ENCODE measurements at regions not wholly inside any gene's neighbourhood (a gene's known extent, or its start where the extent isn't known, plus 50 kb on each side); places are given as distances from the start of the nearest gene placed in this dataset.
A peak's percentile ranks its signal among the peaks of the same experiment; 100 is the strongest.

GRCh38 chr10:29394321-29394932 is 105.6 kb downstream of the LYZL1 start:
- Histone ChIP-seq H3K27ac (no peak overlapping the region), H3K27me3 (ENCODE audit: insufficient read depth, low read depth, severe bottlenecking) (no peaks in the 10 kb centered on the region), H3K9me3 (ENCODE audit: severe bottlenecking) (no peaks in the 10 kb centered on the region), H3K36me3 (no peaks in the 10 kb centered on the region), H3K4me3 (ENCODE audit: low read depth, low read length) (no peak overlapping the region)
- no peak for DNase-seq
- no peak for TF ChIP-seq CTCF (IDR thresholded peaks at IDR 0.05; ENCODE audit: low read depth, low read length)

- no peaks in the 10 kb centered on the region for H3K36me3 ChIP-seq
- no peak overlapping the region for H3K4me3 ChIP-seq (ENCODE audit: low read depth, low read length)
- no peak overlapping the region for H3K27ac ChIP-seq
- no peak for TF ChIP-seq CTCF (IDR thresholded peaks at IDR 0.05; ENCODE audit: low read depth, low read length)
- no peak for DNase-seq
- no peaks in the 10 kb centered on the region for H3K9me3 ChIP-seq (ENCODE audit: severe bottlenecking)
- H3K27me3 ChIP-seq (ENCODE audit: insufficient read depth, low read depth, severe bottlenecking), result no peaks in the 10 kb centered on the region
Measured at GRCh38 chr10:29395409-29395808, 106.5 kb downstream of the LYZL1 start.

- no peaks in the 10 kb centered on the region for H3K9me3 ChIP-seq (ENCODE audit: severe bottlenecking)
- peak overlapping the region; percentile 25; the same call in 1 of the 2 replicates for H3K4me3 ChIP-seq (ENCODE audit: low read depth, low read length)
- peak; percentile 70 for DNase-seq
- H3K27me3 ChIP-seq (ENCODE audit: insufficient read depth, low read depth, severe bottlenecking), result no peaks in the 10 kb centered on the region
- H3K36me3 ChIP-seq, result no peaks in the 10 kb centered on the region
- H3K27ac ChIP-seq, result peak overlapping the region; percentile 74; the same call in 1 of the 2 replicates
- no peak for TF ChIP-seq CTCF (IDR thresholded peaks at IDR 0.05; ENCODE audit: low read depth, low read length)
Measured at GRCh38 chr10:29397221-29397620, 108.4 kb downstream of the LYZL1 start.

- Histone ChIP-seq H3K27ac (no peak overlapping the region), H3K27me3 (ENCODE audit: insufficient read depth, low read depth, severe bottlenecking) (no peaks in the 10 kb centered on the region), H3K4me3 (ENCODE audit: low read depth, low read length) (no peak overlapping the region), H3K36me3 (no peaks in the 10 kb centered on the region), H3K9me3 (ENCODE audit: severe bottlenecking) (no peaks in the 10 kb centered on the region)
- DNase-seq, result no peak
- no peak for TF ChIP-seq CTCF (IDR thresholded peaks at IDR 0.05; ENCODE audit: low read depth, low read length)
Measured at GRCh38 chr10:29403208-29403607, 114.3 kb downstream of the LYZL1 start.

- Histone ChIP-seq H3K27ac (no peak overlapping the region), H3K9me3 (ENCODE audit: severe bottlenecking) (no peaks in the 10 kb centered on the region), H3K27me3 (ENCODE audit: insufficient read depth, low read depth, severe bottlenecking) (no peaks in the 10 kb centered on the region), H3K4me3 (ENCODE audit: low read depth, low read length) (no peak overlapping the region), H3K36me3 (no peaks in the 10 kb centered on the region)
- TF ChIP-seq CTCF (IDR thresholded peaks at IDR 0.05; ENCODE audit: low read depth, low read length), result no peak
- no peak for DNase-seq
Measured at GRCh38 chr10:29407280-29407858, 118.5 kb downstream of the LYZL1 start.

Measured in WERI-Rb-1 (cell line).